ENCODE measurements at regions not wholly inside any gene's neighbourhood (a gene's known extent, or its start where the extent isn't known, plus 50 kb on each side); places are given as distances from the start of the nearest gene placed in this dataset.

DNA sequence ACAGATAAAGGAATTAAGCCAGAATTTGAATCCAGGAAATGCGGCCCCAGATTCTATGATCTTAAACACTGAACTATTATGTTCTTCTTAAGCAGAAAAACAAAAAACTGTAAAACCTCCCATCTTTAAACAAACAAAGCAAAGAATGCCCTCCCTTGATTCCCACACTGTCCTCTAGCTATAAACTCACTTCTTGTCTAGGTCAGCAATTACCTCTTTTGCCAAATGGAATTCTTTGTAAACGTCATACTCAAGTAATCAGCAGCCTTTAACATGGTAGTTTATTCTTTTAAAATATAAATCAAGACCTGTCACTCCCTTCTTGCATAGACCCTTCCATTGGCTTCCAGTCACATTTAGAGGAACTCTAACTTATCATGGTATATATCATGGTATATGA is 958.9 kb upstream of the CNTN5 start:
- DNase-seq (ENCODE audit: low read depth, low spot score) (no peak), FAIRE-seq (no peak)

DNA sequence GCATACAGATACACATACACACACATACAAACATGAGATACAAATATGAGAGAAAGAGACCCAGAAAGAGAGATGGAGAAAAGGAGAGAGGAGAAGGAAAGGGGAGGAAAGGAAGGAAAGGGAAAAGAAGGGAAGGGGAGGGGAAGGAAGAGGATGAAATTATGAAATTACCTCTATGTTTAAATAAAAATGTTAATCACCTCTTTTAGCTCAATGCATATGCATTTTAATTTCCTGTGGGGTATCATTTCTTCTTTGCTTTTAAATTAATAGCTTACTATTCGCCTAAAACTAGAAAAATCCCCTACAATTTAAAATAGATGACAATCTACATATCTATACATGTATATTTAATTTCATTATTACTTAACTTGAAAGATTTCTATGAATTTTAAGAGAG is 958.0 kb upstream of the CNTN5 start:
- Histone ChIP-seq H4K20me1 (ENCODE audit: control insufficient read depth, extremely low read depth, insufficient read depth, low read length) (no peaks in the 10 kb centered on the region), H3K79me2 (ENCODE audit: control insufficient read depth, insufficient read depth, low read length) (no peaks in the 10 kb centered on the region), H3K4me3 (ENCODE audit: control insufficient read depth in 2 of 3, extremely low read depth in 1 of 3, insufficient read depth in 2 of 3, low read depth in 1 of 3, low read length in 3 of 3) (no peak overlapping the region), H3K27me3 (ENCODE audit: control insufficient read depth, extremely low read depth, insufficient read depth, low read length) (no peaks in the 10 kb centered on the region), H3K9me1 (ENCODE audit: control insufficient read depth, extremely low read depth, insufficient read depth, low read length) (no peaks in the 10 kb centered on the region), H3K9ac (ENCODE audit: control insufficient read depth, extremely low read depth, insufficient read depth, low read length) (no peak overlapping the region), H3K4me2 (ENCODE audit: control insufficient read depth, extremely low read depth, insufficient read depth, low read depth, low read length) (no peak overlapping the region), H3K9me3 (ENCODE audit: control insufficient read depth, low read depth, low read length) (no peaks in the 10 kb centered on the region), H2AFZ (ENCODE audit: control insufficient read depth, low read length) (no peak overlapping the region), H3K4me1 (ENCODE audit: control insufficient read depth, extremely low read depth, insufficient read depth, low read length) (no peaks in the 10 kb centered on the region), H3K27ac (ENCODE audit: control insufficient read depth, insufficient read depth, low read length) (no peak overlapping the region), H3K36me3 (ENCODE audit: control insufficient read depth in 2 of 2, extremely low read depth in 1 of 2, insufficient read depth in 2 of 2, low read length in 2 of 2) (no peaks in the 10 kb centered on the region)
- DNase-seq (ENCODE audit: low read depth, low spot score) (no peak), FAIRE-seq (no peak)
- dilution Hi-C loops (cut with MboI; ENCODE audit: extremely low pct_ligation_motif_present, low sequenced_read_pairs), result no loop called here
- TF ChIP-seq, protein P1, sequence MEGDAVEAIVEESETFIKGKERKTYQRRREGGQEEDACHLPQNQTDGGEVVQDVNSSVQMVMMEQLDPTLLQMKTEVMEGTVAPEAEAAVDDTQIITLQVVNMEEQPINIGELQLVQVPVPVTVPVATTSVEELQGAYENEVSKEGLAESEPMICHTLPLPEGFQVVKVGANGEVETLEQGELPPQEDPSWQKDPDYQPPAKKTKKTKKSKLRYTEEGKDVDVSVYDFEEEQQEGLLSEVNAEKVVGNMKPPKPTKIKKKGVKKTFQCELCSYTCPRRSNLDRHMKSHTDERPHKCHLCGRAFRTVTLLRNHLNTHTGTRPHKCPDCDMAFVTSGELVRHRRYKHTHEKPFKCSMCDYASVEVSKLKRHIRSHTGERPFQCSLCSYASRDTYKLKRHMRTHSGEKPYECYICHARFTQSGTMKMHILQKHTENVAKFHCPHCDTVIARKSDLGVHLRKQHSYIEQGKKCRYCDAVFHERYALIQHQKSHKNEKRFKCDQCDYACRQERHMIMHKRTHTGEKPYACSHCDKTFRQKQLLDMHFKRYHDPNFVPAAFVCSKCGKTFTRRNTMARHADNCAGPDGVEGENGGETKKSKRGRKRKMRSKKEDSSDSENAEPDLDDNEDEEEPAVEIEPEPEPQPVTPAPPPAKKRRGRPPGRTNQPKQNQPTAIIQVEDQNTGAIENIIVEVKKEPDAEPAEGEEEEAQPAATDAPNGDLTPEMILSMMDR (optimal IDR thresholded peaks at IDR 0.05 in 1 of 3, IDR thresholded peaks at IDR 0.05 in 1 of 3, conservative IDR thresholded peaks at IDR 0.05 in 1 of 3; ENCODE audit: extremely low read depth in 1 of 3, insufficient read depth in 2 of 3, low read length in 3 of 3), result no peak
- TF ChIP-seq EZH2 (IDR thresholded peaks at IDR 0.05; ENCODE audit: low read length), result no peak

More for the DNA sequence above, 958.9 kb upstream of the CNTN5 start:
- no peaks in the 10 kb centered on the region for H3K9me3 ChIP-seq (ENCODE audit: control insufficient read depth, low read depth, low read length)
- H3K27ac ChIP-seq (ENCODE audit: control insufficient read depth, insufficient read depth, low read length), result no peak overlapping the region
- TF ChIP-seq EZH2 (IDR thresholded peaks at IDR 0.05; ENCODE audit: low read length), result no peak
- TF ChIP-seq, protein P1 (optimal IDR thresholded peaks at IDR 0.05 in 1 of 3, IDR thresholded peaks at IDR 0.05 in 1 of 3, conservative IDR thresholded peaks at IDR 0.05 in 1 of 3; ENCODE audit: extremely low read depth in 1 of 3, insufficient read depth in 2 of 3, low read length in 3 of 3), result no peak
- H3K9ac ChIP-seq (ENCODE audit: control insufficient read depth, extremely low read depth, insufficient read depth, low read length), result no peak overlapping the region
- H3K36me3 ChIP-seq (ENCODE audit: control insufficient read depth in 2 of 2, extremely low read depth in 1 of 2, insufficient read depth in 2 of 2, low read length in 2 of 2), result no peaks in the 10 kb centered on the region
- H3K4me3 ChIP-seq (ENCODE audit: control insufficient read depth in 2 of 3, extremely low read depth in 1 of 3, insufficient read depth in 2 of 3, low read depth in 1 of 3, low read length in 3 of 3), result no peak overlapping the region
- H3K79me2 ChIP-seq (ENCODE audit: control insufficient read depth, insufficient read depth, low read length), result no peaks in the 10 kb centered on the region
- H3K9me1 ChIP-seq (ENCODE audit: control insufficient read depth, extremely low read depth, insufficient read depth, low read length), result no peaks in the 10 kb centered on the region
- no peak overlapping the region for H3K4me2 ChIP-seq (ENCODE audit: control insufficient read depth, extremely low read depth, insufficient read depth, low read depth, low read length)
- dilution Hi-C loops (cut with MboI; ENCODE audit: extremely low pct_ligation_motif_present, low sequenced_read_pairs), result no loop called here
- no peaks in the 10 kb centered on the region for H4K20me1 ChIP-seq (ENCODE audit: control insufficient read depth, extremely low read depth, insufficient read depth, low read length)
- no peaks in the 10 kb centered on the region for H3K27me3 ChIP-seq (ENCODE audit: control insufficient read depth, extremely low read depth, insufficient read depth, low read length)
- no peaks in the 10 kb centered on the region for H3K4me1 ChIP-seq (ENCODE audit: control insufficient read depth, extremely low read depth, insufficient read depth, low read length)
- no peak overlapping the region for H2AFZ ChIP-seq (ENCODE audit: control insufficient read depth, low read length)
